HL-60 (cell line): ENCODE measurements at regions not wholly inside any gene's neighbourhood (a gene's known extent, or its start where the extent isn't known, plus 50 kb on each side); places are given as distances from the start of the nearest gene placed in this dataset.

Experiments
- DNase-seq, 2 experiments: peaks; one replicate each; pipeline ENCODE4 v3.0.0-alpha.2; 2010 to 2020; ENCODE audit warnings: low read depth in 1 of 2, low spot score in 1 of 2
- H3K27ac ChIP-seq: fragments of 250-450 bp; sonication (Bioruptor Pico); replicated peaks from 2 replicates; pipeline ENCODE4 v1.5.1; 2020; ENCODE audit warnings: mild to moderate bottlenecking, moderate library complexity
- H3K27me3 ChIP-seq: fragments of 250-450 bp; sonication (Bioruptor Pico); 2 replicates; pipeline ENCODE4 v1.5.1; 2021; ENCODE audit warnings: mild to moderate bottlenecking, moderate library complexity; ENCODE audit not compliant: insufficient read depth, poor library complexity, severe bottlenecking
- H3K4me3 ChIP-seq: replicated peaks from 2 replicates; pipeline ENCODE4 v1.5.1; 2011; ENCODE audit warnings: mild to moderate bottlenecking, control low read depth, low read length; ENCODE audit not compliant: insufficient read depth
- GABPA ChIP-seq: IDR thresholded peaks from 2 replicates; pipeline ENCODE4 v1.6.1; 2012; ENCODE audit warnings: low read depth
- POLR2AphosphoS5 ChIP-seq: IDR thresholded peaks from 2 replicates; pipeline ENCODE4 v1.6.1; 2012; ENCODE audit warnings: low read depth
- SPI1 ChIP-seq: IDR thresholded peaks from 2 replicates; pipeline ENCODE4 v1.6.1; 2012; ENCODE audit warnings: low read depth, mild to moderate bottlenecking, borderline replicate concordance
- TF ChIP-seq, protein P1 (sequence below): IDR thresholded peaks from 2 replicates; pipeline ENCODE4 v1.6.1; 2012; ENCODE audit warnings: low read depth; ENCODE audit not compliant: insufficient replicate concordance
- TF ChIP-seq, protein P2 (sequence below): IDR thresholded peaks from one replicate; pipeline ENCODE4 v1.5.1; 2011; ENCODE audit warnings: low read length, control low read depth, inconsistent platforms; ENCODE audit not compliant: insufficient read depth

- Histone ChIP-seq H3K27me3 (no peaks in the 10 kb centered on the region), H3K27ac (no peak overlapping the region), H3K4me3 (no peak overlapping the region)
- no peak for DNase-seq
- TF ChIP-seq POLR2AphosphoS5 (no peak), GABPA (no peak)
- TF ChIP-seq, protein P1, sequence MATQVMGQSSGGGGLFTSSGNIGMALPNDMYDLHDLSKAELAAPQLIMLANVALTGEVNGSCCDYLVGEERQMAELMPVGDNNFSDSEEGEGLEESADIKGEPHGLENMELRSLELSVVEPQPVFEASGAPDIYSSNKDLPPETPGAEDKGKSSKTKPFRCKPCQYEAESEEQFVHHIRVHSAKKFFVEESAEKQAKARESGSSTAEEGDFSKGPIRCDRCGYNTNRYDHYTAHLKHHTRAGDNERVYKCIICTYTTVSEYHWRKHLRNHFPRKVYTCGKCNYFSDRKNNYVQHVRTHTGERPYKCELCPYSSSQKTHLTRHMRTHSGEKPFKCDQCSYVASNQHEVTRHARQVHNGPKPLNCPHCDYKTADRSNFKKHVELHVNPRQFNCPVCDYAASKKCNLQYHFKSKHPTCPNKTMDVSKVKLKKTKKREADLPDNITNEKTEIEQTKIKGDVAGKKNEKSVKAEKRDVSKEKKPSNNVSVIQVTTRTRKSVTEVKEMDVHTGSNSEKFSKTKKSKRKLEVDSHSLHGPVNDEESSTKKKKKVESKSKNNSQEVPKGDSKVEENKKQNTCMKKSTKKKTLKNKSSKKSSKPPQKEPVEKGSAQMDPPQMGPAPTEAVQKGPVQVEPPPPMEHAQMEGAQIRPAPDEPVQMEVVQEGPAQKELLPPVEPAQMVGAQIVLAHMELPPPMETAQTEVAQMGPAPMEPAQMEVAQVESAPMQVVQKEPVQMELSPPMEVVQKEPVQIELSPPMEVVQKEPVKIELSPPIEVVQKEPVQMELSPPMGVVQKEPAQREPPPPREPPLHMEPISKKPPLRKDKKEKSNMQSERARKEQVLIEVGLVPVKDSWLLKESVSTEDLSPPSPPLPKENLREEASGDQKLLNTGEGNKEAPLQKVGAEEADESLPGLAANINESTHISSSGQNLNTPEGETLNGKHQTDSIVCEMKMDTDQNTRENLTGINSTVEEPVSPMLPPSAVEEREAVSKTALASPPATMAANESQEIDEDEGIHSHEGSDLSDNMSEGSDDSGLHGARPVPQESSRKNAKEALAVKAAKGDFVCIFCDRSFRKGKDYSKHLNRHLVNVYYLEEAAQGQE, result no peak
Measured at GRCh38 chr5:7978991-7979390, 110.0 kb downstream of the MTRR start.

DNA sequence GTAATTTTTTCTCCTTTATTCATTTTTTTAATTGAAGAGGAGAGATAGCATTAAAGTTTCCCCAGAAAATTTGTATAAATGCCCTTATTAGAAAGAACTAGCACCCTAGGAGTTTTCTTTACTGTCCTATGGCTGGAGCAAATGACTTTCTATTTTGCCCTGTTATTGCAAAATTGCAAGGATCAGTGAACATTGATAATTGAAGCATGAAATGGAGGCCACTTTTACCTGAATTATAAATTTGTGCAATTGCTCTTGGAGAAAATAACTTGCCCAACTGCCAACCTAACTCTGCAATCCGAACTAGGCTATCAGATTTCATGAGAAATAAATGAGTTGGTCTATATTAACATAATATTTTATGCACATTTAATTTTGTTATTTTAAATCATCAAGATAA is 111.9 kb downstream of the MTRR start:
- DNase-seq, result no peak
- TF ChIP-seq SPI1, result no peak
- no peak for TF ChIP-seq POLR2AphosphoS5

DNA sequence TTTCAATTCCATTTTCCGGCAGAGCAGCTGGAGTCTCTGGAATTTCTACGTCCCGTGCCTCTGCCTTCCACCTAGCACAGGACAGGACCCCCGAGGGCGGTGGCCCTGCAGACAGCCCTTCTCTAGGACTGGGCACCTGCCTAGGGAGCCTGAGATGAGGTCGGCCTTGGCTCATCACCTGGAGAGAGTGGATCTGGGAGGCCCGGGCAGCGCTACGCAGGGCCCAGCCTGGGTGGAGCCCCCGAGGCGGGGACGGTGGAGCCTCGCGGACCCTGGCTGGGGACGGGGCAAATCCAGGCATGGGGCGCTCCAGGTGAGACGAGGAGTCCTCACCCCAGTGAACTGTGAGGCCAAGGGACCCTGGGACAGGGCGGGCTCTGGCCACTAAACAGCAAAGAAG is 114.5 kb downstream of the MTRR start:
- no peak for TF ChIP-seq POLR2AphosphoS5
- TF ChIP-seq, protein P1, result no peak
- TF ChIP-seq, protein P2, sequence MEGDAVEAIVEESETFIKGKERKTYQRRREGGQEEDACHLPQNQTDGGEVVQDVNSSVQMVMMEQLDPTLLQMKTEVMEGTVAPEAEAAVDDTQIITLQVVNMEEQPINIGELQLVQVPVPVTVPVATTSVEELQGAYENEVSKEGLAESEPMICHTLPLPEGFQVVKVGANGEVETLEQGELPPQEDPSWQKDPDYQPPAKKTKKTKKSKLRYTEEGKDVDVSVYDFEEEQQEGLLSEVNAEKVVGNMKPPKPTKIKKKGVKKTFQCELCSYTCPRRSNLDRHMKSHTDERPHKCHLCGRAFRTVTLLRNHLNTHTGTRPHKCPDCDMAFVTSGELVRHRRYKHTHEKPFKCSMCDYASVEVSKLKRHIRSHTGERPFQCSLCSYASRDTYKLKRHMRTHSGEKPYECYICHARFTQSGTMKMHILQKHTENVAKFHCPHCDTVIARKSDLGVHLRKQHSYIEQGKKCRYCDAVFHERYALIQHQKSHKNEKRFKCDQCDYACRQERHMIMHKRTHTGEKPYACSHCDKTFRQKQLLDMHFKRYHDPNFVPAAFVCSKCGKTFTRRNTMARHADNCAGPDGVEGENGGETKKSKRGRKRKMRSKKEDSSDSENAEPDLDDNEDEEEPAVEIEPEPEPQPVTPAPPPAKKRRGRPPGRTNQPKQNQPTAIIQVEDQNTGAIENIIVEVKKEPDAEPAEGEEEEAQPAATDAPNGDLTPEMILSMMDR, result no peak
- no peak for TF ChIP-seq GABPA
- Histone ChIP-seq H3K4me3 (no peak overlapping the region), H3K27me3 (no peaks in the 10 kb centered on the region), H3K27ac (no peak overlapping the region)
- DNase-seq, result no peak

More for the DNA sequence above, 111.9 kb downstream of the MTRR start:
- Histone ChIP-seq H3K27ac (no peak overlapping the region), H3K4me3 (no peak overlapping the region), H3K27me3 (no peaks in the 10 kb centered on the region)

DNA sequence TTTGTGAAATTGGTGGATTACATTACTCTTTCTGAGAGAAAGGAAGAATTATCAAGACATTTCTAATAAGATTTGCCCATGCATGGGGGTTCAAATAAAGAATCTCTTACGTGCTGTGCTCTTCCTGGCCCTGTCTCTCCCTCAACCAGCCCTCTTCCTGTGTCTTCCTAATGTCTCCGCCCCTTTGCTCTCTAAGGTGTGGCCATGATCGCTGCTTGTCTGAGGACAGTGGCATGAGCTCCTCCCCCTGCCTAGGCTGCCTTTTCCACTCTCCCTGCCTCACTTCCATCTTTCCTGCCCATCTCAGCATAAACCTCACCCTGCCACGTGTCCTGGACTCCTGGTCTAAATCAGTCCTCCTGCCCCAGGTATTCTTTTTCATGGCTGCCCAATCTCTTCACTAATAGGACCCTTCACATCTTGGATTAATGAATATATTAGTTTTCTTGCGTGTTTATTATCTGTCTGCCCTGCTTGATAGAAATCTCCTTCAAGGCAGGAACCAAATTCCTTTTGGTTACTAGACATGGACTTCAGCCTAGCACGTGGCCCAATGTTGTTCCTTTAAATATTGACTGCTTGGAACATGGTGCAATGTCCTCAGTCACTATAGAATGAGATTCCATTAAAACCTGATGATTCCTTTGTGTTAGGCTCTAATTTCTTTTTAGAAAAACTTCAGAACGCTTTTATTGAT is 122.3 kb downstream of the MTRR start:
- Histone ChIP-seq H3K4me3 (no peak overlapping the region), H3K27ac (no peak overlapping the region), H3K27me3 (no peaks in the 10 kb centered on the region)
- TF ChIP-seq, protein P1, result no peak
- TF ChIP-seq SPI1 (no peak), POLR2AphosphoS5 (no peak), GABPA (no peak)
- TF ChIP-seq, protein P2, result no peak
- DNase-seq, result no peak
